Type B pancreatic cell (in vitro differentiated cells): ENCODE measurements at regions not wholly inside any gene's neighbourhood (a gene's known extent, or its start where the extent isn't known, plus 50 kb on each side); places are given as distances from the start of the nearest gene placed in this dataset.

Source experiments
- DNase-seq: peaks from one replicate; pipeline ENCODE4 v3.0.0; 2021; ENCODE audit warnings: mixed read lengths; ENCODE audit not compliant: unreplicated experiment; ENCODE audit errors: extremely low spot score
- H3K27ac Mint-ChIP-seq: 2 replicates; pipeline ENCODE4 v1.8.0; 2021; ENCODE audit warnings: mild to moderate bottlenecking, mixed read lengths
- H3K27me3 Mint-ChIP-seq: 2 replicates; pipeline ENCODE4 v1.8.0; 2021; ENCODE audit warnings: mixed read lengths
- H3K36me3 Mint-ChIP-seq: 2 replicates; pipeline ENCODE4 v1.8.0; 2021; ENCODE audit warnings: mixed read lengths
- H3K4me1 Mint-ChIP-seq: one replicate; pipeline ENCODE4 v1.8.0; 2021; ENCODE audit warnings: mixed read lengths; ENCODE audit not compliant: unreplicated experiment
- H3K4me3 Mint-ChIP-seq: 2 replicates; pipeline ENCODE4 v1.8.0; 2021; ENCODE audit warnings: mild to moderate bottlenecking, mixed read lengths
- H3K9me3 Mint-ChIP-seq: 2 replicates; pipeline ENCODE4 v1.8.0; 2021; ENCODE audit warnings: mixed read lengths
- CTCF ChIP-seq: fragments of 200-600 bp; sonication (generic); conservative IDR thresholded peaks from 2 replicates; pipeline ENCODE4 v1.5.0; 2021; ENCODE audit warnings: antibody characterized with exemption, mild to moderate bottlenecking

- Mint-ChIP-seq H3K27ac (no peak overlapping the region), H3K36me3 (no peaks in the 10 kb centered on the region), H3K4me3 (no peak overlapping the region), H3K27me3 (peaks cover 22% of the 10 kb centered on the region), H3K9me3 (peaks cover 13% of the 10 kb centered on the region), H3K4me1 (peaks cover 13% of the 10 kb centered on the region)
- TF ChIP-seq CTCF: no peak
- DNase-seq: no peak
These were observed 51.9 kb upstream of the TSPAN11 start for GRCh38 chr12:30874455-30875321.

- no peak for TF ChIP-seq CTCF
- H3K9me3 Mint-ChIP-seq: peaks cover 17% of the 10 kb centered on the region
- H3K27me3 Mint-ChIP-seq: peaks cover 19% of the 10 kb centered on the region
- peaks cover 11% of the 10 kb centered on the region for H3K36me3 Mint-ChIP-seq
- H3K4me1 Mint-ChIP-seq: peaks cover 7% of the 10 kb centered on the region
- no peak overlapping the region for H3K4me3 Mint-ChIP-seq
- no peak for DNase-seq
- no peak overlapping the region for H3K27ac Mint-ChIP-seq
These were observed 55.9 kb upstream of the TSPAN11 start for GRCh38 chr12:30870491-30871265.

GRCh38 chr12:30867415-30867814 lies 59.1 kb upstream of the TSPAN11 start:
- H3K36me3 Mint-ChIP-seq: peaks cover 11% of the 10 kb centered on the region
- peaks cover 33% of the 10 kb centered on the region for H3K27me3 Mint-ChIP-seq
- DNase-seq: no peak
- H3K27ac Mint-ChIP-seq: no peak overlapping the region
- no peak for TF ChIP-seq CTCF
- H3K4me3 Mint-ChIP-seq: no peak overlapping the region
- H3K9me3 Mint-ChIP-seq: peaks cover 17% of the 10 kb centered on the region
- H3K4me1 Mint-ChIP-seq: no peaks in the 10 kb centered on the region

- H3K36me3 Mint-ChIP-seq: peaks cover 11% of the 10 kb centered on the region
- H3K27me3 Mint-ChIP-seq: peaks cover 29% of the 10 kb centered on the region
- H3K9me3 Mint-ChIP-seq: peaks cover 9% of the 10 kb centered on the region
- DNase-seq: no peak
- H3K27ac Mint-ChIP-seq: no peak overlapping the region
- TF ChIP-seq CTCF: no peak
- H3K4me1 Mint-ChIP-seq: no peaks in the 10 kb centered on the region
- H3K4me3 Mint-ChIP-seq: no peak overlapping the region
These were observed 60.3 kb upstream of the TSPAN11 start for GRCh38 chr12:30866256-30866655.

GRCh38 chr12:30863839-30864238 lies 62.7 kb upstream of the TSPAN11 start:
- H3K36me3 Mint-ChIP-seq: peaks cover 11% of the 10 kb centered on the region
- H3K4me1 Mint-ChIP-seq: no peaks in the 10 kb centered on the region
- no peak overlapping the region for H3K27ac Mint-ChIP-seq
- TF ChIP-seq CTCF: no peak
- DNase-seq: no peak
- peaks cover 4% of the 10 kb centered on the region for H3K9me3 Mint-ChIP-seq
- H3K4me3 Mint-ChIP-seq: no peak overlapping the region
- H3K27me3 Mint-ChIP-seq: peaks cover 29% of the 10 kb centered on the region
